ENCODE measurements at regions not wholly inside any gene's neighbourhood (a gene's known extent, or its start where the extent isn't known, plus 50 kb on each side); places are given as distances from the start of the nearest gene placed in this dataset.

- DNase-seq (no peak), ATAC-seq (ENCODE audit: poor library complexity) (no peak)
- intact Hi-C loops (cut with DNase I), result no loop called here
Observed at GRCh38 chr15:72888811-72889210, 105.3 kb upstream of the ADPGK start.

- ATAC-seq (ENCODE audit: poor library complexity) (no peak), DNase-seq (no peak)
- intact Hi-C loops (cut with DNase I), result no loop called here
Observed at GRCh38 chr15:72888211-72888610, 104.7 kb upstream of the ADPGK start.

- intact Hi-C loops (cut with DNase I), result no loop called here
- no peak for ATAC-seq (ENCODE audit: poor library complexity)
- no peak for DNase-seq
Observed at GRCh38 chr15:72887376-72887775, 103.8 kb upstream of the ADPGK start.

GRCh38 chr15:72884311-72884710 is 100.8 kb upstream of the ADPGK start:
- no peak for DNase-seq
- ATAC-seq (ENCODE audit: poor library complexity), result no peak
- intact Hi-C loops (cut with DNase I), result no loop called here

- DNase-seq, result no peak
- intact Hi-C loops (cut with DNase I), result no loop called here
- ATAC-seq (ENCODE audit: poor library complexity), result no peak
Observed at GRCh38 chr15:72873379-72874233, 90.0 kb upstream of the ADPGK start.

- DNase-seq (no peak), ATAC-seq (ENCODE audit: poor library complexity) (no peak)
- intact Hi-C loops (cut with DNase I), result no loop called here
Observed at GRCh38 chr15:72872066-72872845, 88.7 kb upstream of the ADPGK start.

GRCh38 chr15:72866866-72867616 is 83.5 kb upstream of the ADPGK start:
- intact Hi-C loops (cut with DNase I), result no loop called here
- DNase-seq (no peak), ATAC-seq (ENCODE audit: poor library complexity) (no peak)

GRCh38 chr15:72866182-72866581 is 82.6 kb upstream of the ADPGK start:
- ATAC-seq (ENCODE audit: poor library complexity) (no peak), DNase-seq (no peak)
- intact Hi-C loops (cut with DNase I), result no loop called here

GRCh38 chr15:72865486-72865885 is 81.9 kb upstream of the ADPGK start:
- no peak for ATAC-seq (ENCODE audit: poor library complexity)
- no peak for DNase-seq
- intact Hi-C loops (cut with DNase I), result no loop called here

- DNase-seq (no peak), ATAC-seq (ENCODE audit: poor library complexity) (no peak)
- intact Hi-C loops (cut with DNase I), result no loop called here
Observed at GRCh38 chr15:72864681-72865080, 81.1 kb upstream of the ADPGK start.

GRCh38 chr15:72861354-72861910 is 77.9 kb upstream of the ADPGK start:
- ATAC-seq (ENCODE audit: poor library complexity) (no peak), DNase-seq (no peak)
- intact Hi-C loops (cut with DNase I), result no loop called here

GRCh38 chr15:72859757-72860145 is 76.2 kb upstream of the ADPGK start:
- no peak for ATAC-seq (ENCODE audit: poor library complexity)
- intact Hi-C loops (cut with DNase I), result no loop called here
- DNase-seq, result no peak

- ATAC-seq (ENCODE audit: poor library complexity) (no peak), DNase-seq (no peak)
- intact Hi-C loops (cut with DNase I), result no loop called here
Observed at GRCh38 chr15:72859017-72859756, 75.6 kb upstream of the ADPGK start.

GRCh38 chr15:72858205-72858604 is 74.6 kb upstream of the ADPGK start:
- DNase-seq (no peak), ATAC-seq (ENCODE audit: poor library complexity) (no peak)
- intact Hi-C loops (cut with DNase I), result no loop called here

GRCh38 chr15:72857331-72858063 is 73.9 kb upstream of the ADPGK start:
- ATAC-seq (ENCODE audit: poor library complexity), result no peak
- no peak for DNase-seq
- intact Hi-C loops (cut with DNase I), result no loop called here

- no peak for ATAC-seq (ENCODE audit: poor library complexity)
- intact Hi-C loops (cut with DNase I), result no loop called here
Observed at GRCh38 chr15:72856549-72857040, 73.0 kb upstream of the ADPGK start.

GRCh38 chr15:72855791-72856190 is 72.2 kb upstream of the ADPGK start:
- ATAC-seq (ENCODE audit: poor library complexity) (no peak), DNase-seq (no peak)
- intact Hi-C loops (cut with DNase I), result no loop called here

More at GRCh38 chr15:72856549-72857040, 73.0 kb upstream of the ADPGK start:
- DNase-seq, result no peak

GRCh38 chr15:72852273-72852672 is 68.7 kb upstream of the ADPGK start:
- intact Hi-C loops (cut with DNase I), result no loop called here
- DNase-seq (no peak), ATAC-seq (ENCODE audit: poor library complexity) (peak; percentile 39)

All from Right ventricle myocardium superior (tissue), 1 donor.